GM18519 (cell line): ENCODE measurements at regions not wholly inside any gene's neighbourhood (a gene's known extent, or its start where the extent isn't known, plus 50 kb on each side); places are given as distances from the start of the nearest gene placed in this dataset.
"Not testable (repeated sequence)": the region's sequence is repeated elsewhere in the genome, so short reads cannot be mapped to it uniquely, and the experiment has no call there.

Experiments
- ATAC-seq: cut with Tn5 transposase; IDR thresholded peaks from one replicate; pipeline ENCODE4 v1.9.1; 2021; ENCODE audit warnings: mild to moderate bottlenecking, moderate library complexity; ENCODE audit not compliant: unreplicated experiment, low FRiP score

DNA sequence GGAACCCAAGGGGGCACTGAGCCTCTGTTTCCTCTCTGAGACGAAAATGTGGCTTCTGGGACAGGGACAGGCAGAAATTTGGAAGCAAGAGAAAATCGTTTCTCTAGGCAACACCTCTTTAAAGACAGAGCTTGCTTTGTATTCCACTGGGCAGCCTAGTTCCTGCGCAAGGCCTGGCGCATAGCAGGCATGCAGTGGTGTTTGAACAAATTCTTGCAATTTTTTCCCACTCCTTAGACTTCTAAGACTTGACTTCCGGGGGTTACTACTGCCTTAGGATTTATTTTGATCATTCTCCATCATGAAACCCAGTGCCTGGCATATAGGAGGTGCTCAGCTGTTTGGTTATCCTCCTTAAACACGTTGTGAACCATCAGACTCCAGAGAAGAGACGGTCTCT is 249.0 kb upstream of the KCNG1 start:
- ATAC-seq: no peak

DNA sequence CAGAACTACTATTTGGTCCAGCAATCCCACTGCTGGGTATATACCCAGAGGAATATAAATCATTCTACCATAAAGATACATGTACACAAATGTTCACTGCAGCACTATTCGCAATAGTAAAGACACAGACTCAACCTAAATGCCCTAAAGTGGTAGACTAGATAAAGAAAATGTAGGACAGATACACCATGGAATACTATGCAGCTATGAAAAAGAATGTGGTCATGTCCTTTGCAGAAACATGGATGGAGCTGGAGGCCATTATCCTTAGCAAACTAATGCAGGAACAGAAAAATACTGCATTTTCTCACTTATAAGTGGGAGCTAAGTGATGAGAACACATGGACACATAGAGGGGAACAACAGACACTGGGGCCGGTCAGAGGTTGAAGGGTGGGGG is 248.4 kb upstream of the KCNG1 start:
- not testable (repeated sequence) for ATAC-seq

DNA sequence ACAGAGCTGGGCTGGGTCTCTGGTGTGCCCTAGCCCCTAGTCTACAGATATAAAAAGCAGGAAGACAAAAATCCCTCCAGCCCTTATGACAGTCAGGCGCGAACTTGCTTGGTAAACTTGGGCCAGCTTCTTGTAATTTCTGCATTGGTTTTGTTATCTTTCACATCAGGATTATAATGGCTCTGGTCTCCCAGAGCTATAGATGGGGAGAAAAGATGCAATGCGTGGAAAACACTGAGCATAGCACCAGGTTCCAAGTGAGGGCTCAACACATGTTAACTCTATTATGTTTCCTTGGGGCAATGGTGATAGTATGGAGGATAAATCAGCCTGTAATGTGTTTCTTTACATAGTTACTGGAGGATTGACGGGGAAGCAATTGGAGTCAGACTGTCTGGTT is 246.8 kb upstream of the KCNG1 start:
- ATAC-seq: no peak

DNA sequence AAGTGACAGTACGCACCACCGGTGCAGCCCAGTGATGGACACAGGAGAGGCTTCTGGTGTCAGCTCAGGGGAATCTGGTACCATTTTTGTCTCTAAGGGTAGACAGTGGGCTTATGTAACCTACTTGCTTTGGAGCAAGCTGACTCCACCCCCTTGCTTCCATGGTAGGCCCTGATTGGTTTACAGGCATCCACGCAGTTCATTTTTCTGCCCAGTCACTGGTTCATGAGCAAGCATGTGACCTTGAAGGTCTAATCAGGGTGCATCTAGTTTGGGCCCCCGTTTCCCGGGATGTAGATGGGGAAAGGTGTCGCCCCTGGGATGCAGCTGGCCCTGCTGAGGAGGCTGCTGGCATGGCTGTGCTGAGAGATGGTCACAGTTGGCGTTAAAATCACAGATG is 244.8 kb upstream of the KCNG1 start:
- ATAC-seq: no peak

DNA sequence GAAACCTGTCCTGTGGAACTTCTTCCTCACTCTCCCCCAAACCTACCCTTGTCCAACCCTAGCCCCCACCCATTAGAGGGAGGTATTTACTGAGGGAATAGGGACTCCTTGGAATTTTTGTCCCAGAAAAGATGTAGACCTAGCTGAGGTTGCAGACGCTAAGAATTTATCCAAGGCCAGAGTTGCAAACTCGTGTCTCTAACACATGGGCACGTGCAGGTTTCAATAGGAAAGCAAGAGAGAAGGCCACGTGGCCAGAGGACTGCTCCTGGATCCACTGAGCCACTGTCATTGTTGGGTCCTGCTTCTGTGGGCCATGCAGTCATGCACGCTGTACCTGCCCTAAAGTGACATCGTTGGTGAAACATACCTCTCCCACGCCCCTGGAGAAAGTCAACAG is 243.4 kb upstream of the KCNG1 start:
- ATAC-seq: no peak

DNA sequence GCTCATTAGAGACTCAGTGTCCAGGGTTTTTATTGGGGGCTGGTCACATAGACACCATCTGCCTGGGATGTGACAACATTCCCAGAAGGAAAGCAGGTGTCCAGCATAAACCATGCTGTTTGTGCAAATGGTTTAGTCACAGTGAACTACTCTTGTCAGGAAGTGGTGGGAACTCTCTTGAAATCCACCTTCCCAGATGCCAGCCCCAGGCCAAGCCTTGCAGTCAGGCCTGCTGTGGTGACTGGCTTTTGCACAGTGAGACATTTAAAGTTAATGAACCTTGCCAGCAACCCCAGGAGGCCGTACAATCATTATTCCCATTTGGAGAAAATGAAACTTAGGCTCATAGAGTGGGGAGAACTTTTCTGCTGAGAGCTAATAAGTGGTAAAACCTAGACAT is 242.5 kb upstream of the KCNG1 start:
- no peak for ATAC-seq

DNA sequence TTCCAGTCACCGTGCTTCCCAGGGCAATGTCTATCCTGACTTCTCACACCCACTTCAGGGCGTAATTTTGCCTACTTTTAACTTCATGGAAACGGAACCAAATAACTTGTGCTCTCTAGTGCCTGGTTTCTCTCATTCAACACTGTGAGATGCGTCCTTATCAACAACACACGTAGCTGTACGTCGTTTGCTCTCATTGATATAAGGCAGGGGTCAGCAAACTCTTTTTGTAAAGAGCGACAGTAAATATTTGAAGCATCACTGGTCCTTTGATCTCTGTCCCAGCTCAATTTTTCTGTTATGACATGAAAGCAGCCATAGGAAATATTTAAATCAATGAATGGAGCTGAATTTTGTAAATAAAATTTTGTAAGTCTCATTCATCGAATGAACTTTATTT is 239.3 kb upstream of the KCNG1 start:
- ATAC-seq: no peak

DNA sequence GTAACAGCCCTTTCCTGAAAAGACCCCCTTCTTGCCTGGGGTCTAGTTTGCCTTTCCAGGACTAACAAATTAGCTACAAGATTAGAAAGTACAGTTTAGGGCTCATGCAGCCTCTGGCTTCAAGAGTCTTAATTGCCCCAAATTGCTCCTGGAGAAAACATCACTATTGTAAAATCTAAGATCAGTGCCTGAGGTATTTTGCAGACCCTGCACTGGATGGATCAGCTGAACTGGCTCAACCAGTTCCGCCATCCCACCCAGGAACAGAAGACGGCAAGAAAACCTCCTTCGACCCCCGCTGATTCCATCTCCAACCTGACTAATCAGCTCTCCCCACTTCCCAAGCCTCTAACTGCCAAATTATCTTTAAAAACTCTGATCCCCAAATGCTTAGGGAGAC is 236.5 kb upstream of the KCNG1 start:
- ATAC-seq: no peak

DNA sequence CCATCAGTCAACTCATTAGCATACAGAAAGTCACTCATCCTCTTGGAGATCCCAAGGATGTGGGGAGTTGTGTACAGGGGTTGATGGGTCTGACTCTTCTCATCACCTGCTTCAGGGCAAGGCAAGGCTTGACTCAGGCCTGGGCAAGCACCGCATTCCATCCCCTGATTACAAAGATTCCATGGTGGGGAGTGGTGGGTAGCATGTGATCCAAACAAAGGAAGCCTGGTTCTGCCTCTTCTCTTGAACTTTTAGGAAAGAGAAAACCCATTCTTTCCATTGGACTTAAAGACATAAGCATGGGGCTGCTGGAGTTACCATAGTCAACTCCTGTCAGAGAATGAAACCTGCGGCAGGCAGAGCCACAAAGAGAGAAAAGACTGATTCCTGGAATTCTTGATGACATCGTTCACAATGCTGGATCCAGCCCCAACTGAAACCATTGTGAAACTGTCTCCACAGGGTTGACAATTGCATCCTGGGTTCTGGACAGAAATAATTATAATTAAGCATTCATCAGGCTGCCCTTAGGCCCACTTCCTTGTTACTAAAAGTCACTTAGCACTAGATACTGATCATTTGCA is 235.8 kb upstream of the KCNG1 start:
- no peak for ATAC-seq

DNA sequence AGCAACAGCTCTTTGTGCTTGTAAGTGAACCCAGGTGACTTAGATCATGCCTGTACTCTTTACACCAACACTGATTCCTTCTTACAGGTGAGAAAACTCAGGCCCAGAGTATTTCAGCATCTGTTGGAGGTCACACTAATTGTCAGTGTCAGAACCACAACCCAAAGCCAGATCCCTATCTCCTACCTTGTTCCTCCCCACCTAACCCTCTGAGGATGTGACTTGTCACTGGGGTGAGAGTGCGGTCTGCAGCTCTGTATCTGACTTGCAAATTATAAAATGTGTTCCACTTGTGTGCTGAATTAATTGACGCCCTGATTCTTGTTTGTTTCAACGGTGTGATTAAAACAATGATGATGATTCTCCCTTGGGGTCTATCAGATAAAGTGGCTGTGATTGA is 232.5 kb upstream of the KCNG1 start:
- no peak for ATAC-seq

- no peak for ATAC-seq
Observed at GRCh38 chr20:51253280-51253679, 230.4 kb upstream of the KCNG1 start.

DNA sequence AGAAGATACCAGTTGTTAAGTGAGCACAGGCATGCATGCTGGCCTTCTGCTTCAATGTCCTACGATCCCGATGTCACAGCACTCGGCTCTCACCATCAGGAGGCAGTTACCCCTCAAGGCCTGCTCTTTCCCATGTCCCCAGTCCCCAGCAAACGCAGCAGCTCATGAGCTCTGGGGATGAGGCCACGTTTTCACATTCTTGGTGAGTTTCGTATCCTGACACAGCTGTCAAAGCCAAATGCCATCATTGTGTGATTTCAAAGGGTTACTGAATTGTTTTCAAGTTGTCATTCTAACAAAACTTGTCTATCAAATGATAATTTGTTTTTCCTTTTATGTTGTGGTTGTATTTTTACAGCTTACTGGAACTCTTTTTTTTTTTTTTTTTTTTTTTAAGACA is 226.9 kb upstream of the KCNG1 start:
- ATAC-seq: no peak

- no peak for ATAC-seq
Observed at GRCh38 chr20:51249215-51249614, 226.3 kb upstream of the KCNG1 start.

DNA sequence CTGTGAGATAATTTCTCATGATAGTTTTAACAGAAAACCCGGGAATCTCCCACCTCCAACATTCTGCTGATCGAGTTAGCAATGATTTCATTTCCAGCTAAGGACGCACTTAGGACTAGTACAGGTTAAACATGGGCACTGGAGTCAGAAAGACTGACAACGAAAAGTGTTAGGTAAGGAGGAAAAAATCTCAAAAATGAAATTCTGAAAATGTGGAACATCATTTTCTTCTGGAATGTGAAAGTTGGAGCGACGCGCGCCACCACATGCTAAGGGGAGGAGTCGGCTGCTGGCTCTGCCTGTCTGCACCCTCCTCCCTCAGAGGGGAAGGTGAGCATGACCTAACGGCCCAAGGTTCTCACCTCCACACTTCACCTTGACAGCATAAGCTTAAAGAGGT is 221.6 kb upstream of the KCNG1 start:
- no peak for ATAC-seq

DNA sequence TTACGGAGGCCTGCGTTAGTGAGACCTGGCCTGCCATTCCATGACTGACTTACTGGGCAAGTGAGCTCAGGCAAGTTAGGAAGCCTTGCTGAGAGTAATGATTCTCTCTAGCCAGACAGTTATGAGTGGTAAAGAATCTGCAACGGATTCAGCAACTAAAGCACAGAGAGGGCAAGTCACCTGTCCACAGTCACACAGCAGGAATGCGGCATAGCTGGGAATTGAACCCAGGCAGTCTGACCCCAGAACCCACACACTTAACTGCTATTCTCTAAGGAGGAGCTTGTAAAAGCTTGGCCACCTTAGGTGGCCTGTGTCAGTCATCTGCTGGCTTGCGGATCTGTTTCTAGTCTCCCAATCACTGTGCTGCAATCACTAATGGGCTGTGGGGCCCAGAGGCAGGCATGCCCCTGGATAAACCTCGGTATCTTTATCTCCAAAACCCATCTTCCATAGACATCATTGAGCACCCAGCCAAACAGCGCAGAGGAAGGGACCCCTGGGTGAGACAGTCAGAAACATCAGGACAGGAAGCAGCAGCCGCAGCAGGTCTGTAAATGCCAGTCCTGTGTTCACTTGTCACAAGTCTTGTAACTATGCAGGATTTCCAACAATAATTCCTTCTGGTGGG is 215.9 kb upstream of the KCNG1 start:
- no peak for ATAC-seq

DNA sequence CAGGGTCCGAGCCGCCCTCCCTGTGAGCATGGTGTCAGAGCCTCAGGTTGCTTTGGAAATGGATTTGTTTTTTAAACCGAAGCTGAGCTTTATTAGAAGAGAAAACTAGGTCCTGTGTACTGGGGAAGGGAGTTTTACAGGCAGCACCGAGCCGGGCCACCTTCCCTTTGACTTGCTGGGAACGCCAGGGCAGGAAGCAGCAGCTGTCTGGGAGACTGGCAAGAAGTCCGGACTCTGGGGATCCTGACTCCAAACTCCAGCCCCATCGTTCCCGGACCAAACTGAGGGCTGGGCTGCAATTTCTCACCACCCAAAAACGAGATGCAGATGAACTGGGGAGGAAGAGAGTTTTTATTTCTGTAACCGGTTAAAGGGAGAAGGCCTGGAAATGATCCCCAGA is 214.9 kb upstream of the KCNG1 start:
- no peak for ATAC-seq

DNA sequence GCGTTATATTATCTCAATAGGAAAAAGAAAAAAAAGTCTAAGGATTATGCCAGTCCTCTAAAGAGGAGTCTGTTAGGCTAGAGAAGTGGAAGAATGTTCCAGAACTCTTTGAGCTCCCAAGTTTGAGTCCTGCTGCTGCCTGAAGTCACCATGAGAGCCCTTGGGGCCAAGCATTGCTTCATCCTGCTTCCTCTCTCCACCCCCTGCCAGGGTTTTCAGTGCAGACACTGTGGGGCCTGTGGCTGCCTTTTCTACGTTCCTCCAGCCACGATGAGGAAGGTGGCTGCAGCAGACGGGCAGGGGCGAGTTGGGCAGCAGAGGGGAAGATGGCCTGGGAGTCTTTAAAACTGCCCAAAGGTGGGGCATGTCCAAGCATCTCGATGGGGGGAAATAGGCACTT is 214.4 kb upstream of the KCNG1 start:
- ATAC-seq: no peak

- no peak for ATAC-seq
Observed at GRCh38 chr20:51236421-51236820, 213.5 kb upstream of the KCNG1 start.

DNA sequence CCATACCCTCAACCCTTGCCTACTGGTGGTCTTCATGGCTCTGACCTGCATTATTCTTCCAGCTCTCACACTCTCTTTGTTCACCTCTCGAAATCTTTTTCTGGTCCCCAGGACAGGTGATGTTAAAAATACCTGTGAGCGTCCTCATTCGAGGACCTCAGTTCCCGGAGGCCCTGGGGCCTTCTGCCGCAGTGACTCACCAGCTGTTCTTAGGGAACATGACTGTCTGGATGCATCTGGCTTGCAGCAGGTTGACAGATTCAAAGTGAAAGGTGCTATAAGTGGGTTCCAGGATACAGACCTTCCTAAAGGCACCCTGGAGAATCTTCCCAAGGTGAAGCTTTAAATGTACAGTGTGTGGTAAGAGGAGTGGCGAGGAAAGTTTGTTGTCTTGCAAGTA is 210.4 kb upstream of the KCNG1 start:
- ATAC-seq: no peak

GRCh38 chr20:51230727-51231126 is 207.8 kb upstream of the KCNG1 start:
- ATAC-seq: no peak

- no peak for ATAC-seq
Observed at GRCh38 chr20:51228763-51229162, 205.9 kb upstream of the KCNG1 start.

DNA sequence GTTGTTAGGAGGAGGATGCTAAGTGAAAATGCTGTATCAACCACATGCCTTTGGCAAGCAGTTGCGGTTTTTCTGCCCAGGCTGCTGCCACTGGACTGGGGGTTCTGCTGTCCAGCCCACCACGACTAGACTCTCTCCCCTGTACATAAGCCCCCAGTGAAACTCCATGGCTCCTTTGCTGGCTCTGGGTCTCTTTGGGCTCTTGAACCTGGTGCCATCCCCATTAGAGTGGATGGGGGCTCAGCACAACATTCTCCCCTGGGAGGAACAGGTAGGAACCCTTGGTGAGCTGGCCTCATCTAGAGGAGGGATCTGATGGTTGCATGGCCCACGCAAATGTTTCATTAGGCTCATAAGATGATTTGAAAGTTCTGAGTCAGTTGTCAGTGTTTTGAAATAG is 204.8 kb upstream of the KCNG1 start:
- no peak for ATAC-seq

GRCh38 chr20:51223183-51223720 is 200.3 kb upstream of the KCNG1 start:
- no peak for ATAC-seq
